ENCODE measurements at regions not wholly inside any gene's neighbourhood (a gene's known extent, or its start where the extent isn't known, plus 50 kb on each side); places are given as distances from the start of the nearest gene placed in this dataset.

- Histone ChIP-seq H3K27me3 (ENCODE audit: insufficient read depth in 3 of 3, low read length in 2 of 3) (no peaks in the 10 kb centered on the region), H3K9me3 (no peaks in the 10 kb centered on the region), H3K27ac (no peak overlapping the region), H3K4me3 (no peak overlapping the region), H3K4me1 (no peaks in the 10 kb centered on the region), H3K36me3 (ENCODE audit: insufficient read depth in 1 of 2, low read depth in 1 of 2) (no peaks in the 10 kb centered on the region)
- WGBS, 3 donors, result 86 to 90% (median 90%) methylated on average over 11 of the region's 11 CpGs
- DNase-seq, result no peak
- no peak for ATAC-seq
- intact Hi-C loops (cut with DNase I), result no loop called here
- no peak for TF ChIP-seq CTCF (IDR thresholded peaks at IDR 0.05)
These were observed 268.3 kb downstream of the VAPA start for GRCh38 chr18:10182009-10182624.

GRCh38 chr18:10184776-10185175, 269.7 kb upstream of the APCDD1 start:
- Histone ChIP-seq H3K36me3 (ENCODE audit: insufficient read depth in 1 of 2, low read depth in 1 of 2) (no peaks in the 10 kb centered on the region), H3K27me3 (ENCODE audit: insufficient read depth in 3 of 3, low read length in 2 of 3) (no peaks in the 10 kb centered on the region), H3K4me1 (no peaks in the 10 kb centered on the region), H3K27ac (no peak overlapping the region), H3K4me3 (no peak overlapping the region), H3K9me3 (no peaks in the 10 kb centered on the region)
- no peak for TF ChIP-seq CTCF (IDR thresholded peaks at IDR 0.05)
- no peak for DNase-seq
- WGBS, 3 donors, result 92 to 96% (median 95%) methylated on average over 3 of the region's 3 CpGs
- no peak for ATAC-seq
- intact Hi-C loops (cut with DNase I), result no loop called here

GRCh38 chr18:10188971-10189810, 265.2 kb upstream of the APCDD1 start:
- WGBS, 3 donors, result 37 to 68% (median 40%) methylated on average over 10 of the region's 10 CpGs
- Histone ChIP-seq H3K27me3 (ENCODE audit: insufficient read depth in 3 of 3, low read length in 2 of 3) (no peaks in the 10 kb centered on the region), H3K4me3 (no peak overlapping the region), H3K4me1 (no peaks in the 10 kb centered on the region), H3K27ac (no peak overlapping the region), H3K9me3 (no peaks in the 10 kb centered on the region), H3K36me3 (ENCODE audit: insufficient read depth in 1 of 2, low read depth in 1 of 2) (no peaks in the 10 kb centered on the region)
- no peak for TF ChIP-seq CTCF (IDR thresholded peaks at IDR 0.05)
- DNase-seq, result no peak
- ATAC-seq, result peak in 1 of 4 donors; percentile 50
- intact Hi-C loops (cut with DNase I), result no loop called here

- H3K9me3 ChIP-seq, result no peaks in the 10 kb centered on the region
- H3K36me3 ChIP-seq (ENCODE audit: insufficient read depth in 1 of 2, low read depth in 1 of 2), result no peaks in the 10 kb centered on the region
- DNase-seq (no peak), ATAC-seq (no peak)
- WGBS, 3 donors, result 94 to 98% (median 96%) methylated on average over 4 of the region's 4 CpGs
- intact Hi-C loops (cut with DNase I), result no loop called here
- no peak overlapping the region for H3K27ac ChIP-seq
- H3K27me3 ChIP-seq (ENCODE audit: insufficient read depth in 3 of 3, low read length in 2 of 3), result no peaks in the 10 kb centered on the region
- H3K4me3 ChIP-seq, result no peak overlapping the region
- no peak for TF ChIP-seq CTCF (IDR thresholded peaks at IDR 0.05)
- no peaks in the 10 kb centered on the region for H3K4me1 ChIP-seq
These were observed 263.9 kb upstream of the APCDD1 start for GRCh38 chr18:10190564-10190963.

Data from psoas muscle (tissue), 7 donors.